ENCODE measurements at regions not wholly inside any gene's neighbourhood (a gene's known extent, or its start where the extent isn't known, plus 50 kb on each side); places are given as distances from the start of the nearest gene placed in this dataset.

- H2AK5ac ChIP-seq (ENCODE audit: low read depth, low read length), result no peak overlapping the region
- WGBS, 2 donors (ENCODE audit: extremely low coverage in 2 of 2, insufficient read length in 2 of 2, insufficient replicate concordance in 1 of 2), result no CpG with 5 or more reads among the region's 4 CpGs
Observed at GRCh38 chr9:85213650-85214607, 527.8 kb downstream of the AGTPBP1 start.

DNA sequence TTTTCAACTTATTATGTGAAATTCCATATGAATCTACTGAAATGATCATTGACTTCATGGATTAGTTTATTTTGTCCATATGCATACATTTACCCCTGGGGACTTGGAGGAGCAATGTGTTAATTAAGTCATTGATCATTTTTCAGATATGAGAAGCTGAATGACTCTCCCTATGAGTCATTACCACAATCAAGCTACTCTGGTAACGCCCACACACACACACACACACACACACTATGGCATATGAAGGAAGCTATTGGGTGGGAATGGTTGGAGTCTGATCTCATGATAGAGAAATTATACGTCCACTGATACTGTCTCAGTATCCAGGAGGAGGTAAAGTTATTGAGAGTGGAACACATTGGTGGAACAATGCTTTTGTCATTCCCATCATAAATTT is 528.9 kb downstream of the AGTPBP1 start:
- Histone ChIP-seq H3K4me2 (ENCODE audit: insufficient read depth, low read length, poor library complexity, severe bottlenecking) (no peak overlapping the region), H3K79me1 (ENCODE audit: low read depth, low read length) (no peaks in the 10 kb centered on the region), H2BK5ac (ENCODE audit: low read length) (no peak overlapping the region), H3K4ac (ENCODE audit: low read length) (no peak overlapping the region), H2BK120ac (ENCODE audit: low read depth, low read length) (no peak overlapping the region), H4K91ac (ENCODE audit: low read depth, low read length, poor library complexity) (no peak overlapping the region), H3K9me3 (replicated peaks in 1 of 2; ENCODE audit: control insufficient read depth in 2 of 2, insufficient read depth in 1 of 2, low read depth in 1 of 2, low read length in 2 of 2) (no peaks in the 10 kb centered on the region), H3K9ac (ENCODE audit: low read depth, low read length, poor library complexity) (no peak overlapping the region), H2AK5ac (ENCODE audit: low read depth, low read length) (no peak overlapping the region), H2BK12ac (ENCODE audit: low read length) (no peak overlapping the region), H4K8ac (ENCODE audit: low read depth, low read length) (no peak overlapping the region), H3K14ac (ENCODE audit: low read length) (no peak overlapping the region), H3K4me1 (ENCODE audit: control insufficient read depth in 2 of 2, insufficient read depth in 1 of 2, low read depth in 1 of 2, low read length in 2 of 2) (peaks cover 0 to 4% of the 10 kb centered on the region in 2 donors), H3K4me3 (ENCODE audit: low read length in 2 of 2) (no peak overlapping the region), H3K18ac (ENCODE audit: low read length) (no peak overlapping the region), H3K36me3 (replicated peaks in 1 of 2; ENCODE audit: control insufficient read depth in 2 of 2, insufficient read depth in 2 of 2, low read length in 2 of 2) (no peaks in the 10 kb centered on the region), H3K23ac (ENCODE audit: low read depth, low read length, poor library complexity) (no peak overlapping the region), H3K27ac (replicated peaks; ENCODE audit: low read length) (no peak overlapping the region), H2AFZ (ENCODE audit: low read length) (no peak overlapping the region), H3K27me3 (ENCODE audit: control insufficient read depth in 3 of 3, insufficient read depth in 3 of 3, low read depth in 1 of 3, low read length in 3 of 3) (no peaks in the 10 kb centered on the region), H2BK15ac (ENCODE audit: low read length) (no peak overlapping the region)
- WGBS, 2 donors (ENCODE audit: extremely low coverage in 2 of 2, insufficient read length in 2 of 2, insufficient replicate concordance in 1 of 2), result no CpG with 5 or more reads among the region's 2 CpGs
- DNase-seq (ENCODE audit: low spot score), result no peak

More at GRCh38 chr9:85213650-85214607, 527.8 kb downstream of the AGTPBP1 start:
- Histone ChIP-seq H3K27ac (replicated peaks; ENCODE audit: low read length) (no peak overlapping the region), H2AFZ (ENCODE audit: low read length) (peak overlapping the region; percentile 36), H3K9me3 (replicated peaks in 1 of 2; ENCODE audit: control insufficient read depth in 2 of 2, insufficient read depth in 1 of 2, low read depth in 1 of 2, low read length in 2 of 2) (no peaks in the 10 kb centered on the region), H3K4me2 (ENCODE audit: insufficient read depth, low read length, poor library complexity, severe bottlenecking) (no peak overlapping the region), H3K4me1 (ENCODE audit: control insufficient read depth in 2 of 2, insufficient read depth in 1 of 2, low read depth in 1 of 2, low read length in 2 of 2) (peaks cover 0 to 4% of the 10 kb centered on the region in 2 donors), H3K4ac (ENCODE audit: low read length) (no peak overlapping the region), H4K91ac (ENCODE audit: low read depth, low read length, poor library complexity) (no peak overlapping the region), H2BK5ac (ENCODE audit: low read length) (no peak overlapping the region), H3K14ac (ENCODE audit: low read length) (no peak overlapping the region), H2BK15ac (ENCODE audit: low read length) (no peak overlapping the region), H2BK12ac (ENCODE audit: low read length) (no peak overlapping the region), H3K9ac (ENCODE audit: low read depth, low read length, poor library complexity) (no peak overlapping the region), H3K79me1 (ENCODE audit: low read depth, low read length) (no peaks in the 10 kb centered on the region), H3K27me3 (ENCODE audit: control insufficient read depth in 3 of 3, insufficient read depth in 3 of 3, low read depth in 1 of 3, low read length in 3 of 3) (no peaks in the 10 kb centered on the region), H3K18ac (ENCODE audit: low read length) (peak overlapping the region; percentile 5), H3K36me3 (replicated peaks in 1 of 2; ENCODE audit: control insufficient read depth in 2 of 2, insufficient read depth in 2 of 2, low read length in 2 of 2) (no peaks in the 10 kb centered on the region), H3K23ac (ENCODE audit: low read depth, low read length, poor library complexity) (no peak overlapping the region), H2BK120ac (ENCODE audit: low read depth, low read length) (no peak overlapping the region), H4K8ac (ENCODE audit: low read depth, low read length) (no peak overlapping the region), H3K4me3 (ENCODE audit: low read length in 2 of 2) (no peak overlapping the region)
- DNase-seq (ENCODE audit: low spot score), result no peak

DNA sequence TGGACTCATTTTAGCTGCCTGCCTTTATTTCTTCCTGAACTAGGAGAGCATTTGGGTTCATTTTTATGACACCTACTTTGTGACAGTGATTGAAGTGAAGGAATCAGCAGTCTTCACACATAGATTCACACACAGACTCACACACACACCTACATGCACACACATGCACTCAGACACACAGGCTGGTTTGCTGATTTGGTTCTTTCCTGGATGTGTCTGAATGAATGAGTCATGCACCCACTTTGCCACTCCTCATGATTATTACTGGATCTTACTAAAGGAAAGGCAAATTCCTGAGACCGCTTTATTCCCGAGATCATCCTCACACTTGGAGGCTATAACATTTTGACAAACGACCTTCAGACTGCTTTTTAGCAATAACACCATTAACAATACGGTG is 529.5 kb downstream of the AGTPBP1 start:
- no CpG with 5 or more reads among the region's 4 CpGs for WGBS, 2 donors (ENCODE audit: extremely low coverage in 2 of 2, insufficient read length in 2 of 2, insufficient replicate concordance in 1 of 2)
- no peak overlapping the region for H2BK12ac ChIP-seq (ENCODE audit: low read length)
- no peaks in the 10 kb centered on the region for H3K27me3 ChIP-seq (ENCODE audit: control insufficient read depth in 3 of 3, insufficient read depth in 3 of 3, low read depth in 1 of 3, low read length in 3 of 3)
- H4K8ac ChIP-seq (ENCODE audit: low read depth, low read length), result no peak overlapping the region
- H2BK15ac ChIP-seq (ENCODE audit: low read length), result no peak overlapping the region
- H3K4ac ChIP-seq (ENCODE audit: low read length), result no peak overlapping the region
- H3K9ac ChIP-seq (ENCODE audit: low read depth, low read length, poor library complexity), result no peak overlapping the region
- H3K79me1 ChIP-seq (ENCODE audit: low read depth, low read length), result no peaks in the 10 kb centered on the region
- H3K18ac ChIP-seq (ENCODE audit: low read length), result no peak overlapping the region
- no peak overlapping the region for H3K4me2 ChIP-seq (ENCODE audit: insufficient read depth, low read length, poor library complexity, severe bottlenecking)
- H2AFZ ChIP-seq (ENCODE audit: low read length), result no peak overlapping the region
- H4K91ac ChIP-seq (ENCODE audit: low read depth, low read length, poor library complexity), result no peak overlapping the region
- no peak overlapping the region for H2AK5ac ChIP-seq (ENCODE audit: low read depth, low read length)
- H3K23ac ChIP-seq (ENCODE audit: low read depth, low read length, poor library complexity), result no peak overlapping the region
- no peak overlapping the region for H3K4me3 ChIP-seq (ENCODE audit: low read length in 2 of 2)
- H2BK120ac ChIP-seq (ENCODE audit: low read depth, low read length), result no peak overlapping the region
- H2BK5ac ChIP-seq (ENCODE audit: low read length), result no peak overlapping the region
- H3K14ac ChIP-seq (ENCODE audit: low read length), result no peak overlapping the region
- DNase-seq (ENCODE audit: low spot score), result no peak
- peaks cover 0 to 4% of the 10 kb centered on the region in 2 donors for H3K4me1 ChIP-seq (ENCODE audit: control insufficient read depth in 2 of 2, insufficient read depth in 1 of 2, low read depth in 1 of 2, low read length in 2 of 2)
- H3K9me3 ChIP-seq (replicated peaks in 1 of 2; ENCODE audit: control insufficient read depth in 2 of 2, insufficient read depth in 1 of 2, low read depth in 1 of 2, low read length in 2 of 2), result no peaks in the 10 kb centered on the region
- H3K27ac ChIP-seq (replicated peaks; ENCODE audit: low read length), result no peak overlapping the region
- H3K36me3 ChIP-seq (replicated peaks in 1 of 2; ENCODE audit: control insufficient read depth in 2 of 2, insufficient read depth in 2 of 2, low read length in 2 of 2), result no peaks in the 10 kb centered on the region

GRCh38 chr9:85208666-85209065 is 533.1 kb downstream of the AGTPBP1 start:
- peaks cover 0 to 2% of the 10 kb centered on the region in 2 donors for H3K9me3 ChIP-seq (replicated peaks in 1 of 2; ENCODE audit: control insufficient read depth in 2 of 2, insufficient read depth in 1 of 2, low read depth in 1 of 2, low read length in 2 of 2)
- H3K14ac ChIP-seq (ENCODE audit: low read length), result no peak overlapping the region
- no peak overlapping the region for H2BK120ac ChIP-seq (ENCODE audit: low read depth, low read length)
- H3K4me2 ChIP-seq (ENCODE audit: insufficient read depth, low read length, poor library complexity, severe bottlenecking), result no peak overlapping the region
- no peak overlapping the region for H2BK5ac ChIP-seq (ENCODE audit: low read length)
- H3K18ac ChIP-seq (ENCODE audit: low read length), result no peak overlapping the region
- H3K36me3 ChIP-seq (replicated peaks in 1 of 2; ENCODE audit: control insufficient read depth in 2 of 2, insufficient read depth in 2 of 2, low read length in 2 of 2), result no peaks in the 10 kb centered on the region
- peaks cover 0 to 1% of the 10 kb centered on the region in 2 donors for H3K4me1 ChIP-seq (ENCODE audit: control insufficient read depth in 2 of 2, insufficient read depth in 1 of 2, low read depth in 1 of 2, low read length in 2 of 2)
- H2AK5ac ChIP-seq (ENCODE audit: low read depth, low read length), result no peak overlapping the region
- no peak for DNase-seq (ENCODE audit: low spot score)
- no peak overlapping the region for H4K8ac ChIP-seq (ENCODE audit: low read depth, low read length)
- no peak overlapping the region for H3K4me3 ChIP-seq (ENCODE audit: low read length in 2 of 2)
- WGBS, 2 donors (ENCODE audit: extremely low coverage in 2 of 2, insufficient read length in 2 of 2, insufficient replicate concordance in 1 of 2), result no CpG with 5 or more reads among the region's 1 CpG
- H3K4ac ChIP-seq (ENCODE audit: low read length), result no peak overlapping the region
- no peak overlapping the region for H3K9ac ChIP-seq (ENCODE audit: low read depth, low read length, poor library complexity)
- no peak overlapping the region for H4K91ac ChIP-seq (ENCODE audit: low read depth, low read length, poor library complexity)
- no peak overlapping the region for H3K27ac ChIP-seq (replicated peaks; ENCODE audit: low read length)
- H2BK12ac ChIP-seq (ENCODE audit: low read length), result no peak overlapping the region
- H2AFZ ChIP-seq (ENCODE audit: low read length), result no peak overlapping the region
- H3K79me1 ChIP-seq (ENCODE audit: low read depth, low read length), result no peaks in the 10 kb centered on the region
- H3K23ac ChIP-seq (ENCODE audit: low read depth, low read length, poor library complexity), result no peak overlapping the region
- H2BK15ac ChIP-seq (ENCODE audit: low read length), result no peak overlapping the region
- no peaks in the 10 kb centered on the region for H3K27me3 ChIP-seq (ENCODE audit: control insufficient read depth in 3 of 3, insufficient read depth in 3 of 3, low read depth in 1 of 3, low read length in 3 of 3)

All from neuronal stem cell (in vitro differentiated cells).